COLO668 (cell line): ENCODE measurements at regions not wholly inside any gene's neighbourhood (a gene's known extent, or its start where the extent isn't known, plus 50 kb on each side); places are given as distances from the start of the nearest gene placed in this dataset.
"Not testable (repeated sequence)": the region's sequence is repeated elsewhere in the genome, so short reads cannot be mapped to it uniquely, and the experiment has no call there.

ENCODE experiments used
- DNase-seq: peaks from one replicate; lab custom pipeline; 2025; ENCODE audit not compliant: unreplicated experiment; lab: John Stamatoyannopoulos, UW

GRCh38 chr2:37757456-37757855 is 86.0 kb upstream of the CDC42EP3 start:
- not testable (repeated sequence) for DNase-seq

DNA sequence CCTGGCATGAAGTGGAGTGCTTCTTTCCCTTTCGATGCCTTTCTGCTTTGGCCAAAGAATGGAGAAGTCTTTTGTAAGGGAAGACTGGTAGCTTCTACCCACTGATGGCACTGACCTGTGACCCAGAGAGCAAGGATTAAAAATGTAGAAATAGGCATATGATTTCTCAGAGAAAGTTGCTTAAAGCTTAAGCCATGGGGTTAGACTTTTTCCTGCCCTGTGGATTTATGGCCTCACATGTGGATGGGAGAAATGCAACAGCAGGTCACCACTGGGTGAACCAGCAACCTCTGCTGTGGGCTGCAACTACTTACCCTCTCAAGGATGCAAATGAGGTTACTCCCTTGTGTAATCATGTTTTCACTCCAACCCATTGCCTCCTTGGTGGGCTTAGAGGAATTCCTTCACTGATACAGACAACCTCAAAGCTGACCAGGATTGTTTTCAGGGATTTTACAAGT is 86.7 kb upstream of the CDC42EP3 start:
- not testable (repeated sequence) for DNase-seq

DNA sequence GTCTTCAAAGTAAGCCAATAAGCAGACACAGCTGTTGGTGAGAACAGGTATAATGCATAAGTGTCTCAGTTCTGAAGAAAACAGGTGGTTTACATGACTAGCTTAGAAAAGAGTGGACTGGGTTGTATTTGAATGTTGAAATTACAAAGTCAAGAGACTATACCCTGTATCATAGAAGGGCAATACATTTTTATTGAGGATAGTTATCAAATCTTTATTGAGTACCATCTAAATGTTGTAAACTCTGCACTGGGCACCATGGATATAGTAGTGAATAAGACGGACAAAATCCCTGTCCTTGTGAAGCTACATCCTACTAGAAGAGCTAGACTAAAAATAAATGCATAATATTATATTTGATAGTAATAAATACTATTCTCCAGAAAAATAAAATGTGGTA is 88.5 kb upstream of the CDC42EP3 start:
- DNase-seq: not testable (repeated sequence)

DNA sequence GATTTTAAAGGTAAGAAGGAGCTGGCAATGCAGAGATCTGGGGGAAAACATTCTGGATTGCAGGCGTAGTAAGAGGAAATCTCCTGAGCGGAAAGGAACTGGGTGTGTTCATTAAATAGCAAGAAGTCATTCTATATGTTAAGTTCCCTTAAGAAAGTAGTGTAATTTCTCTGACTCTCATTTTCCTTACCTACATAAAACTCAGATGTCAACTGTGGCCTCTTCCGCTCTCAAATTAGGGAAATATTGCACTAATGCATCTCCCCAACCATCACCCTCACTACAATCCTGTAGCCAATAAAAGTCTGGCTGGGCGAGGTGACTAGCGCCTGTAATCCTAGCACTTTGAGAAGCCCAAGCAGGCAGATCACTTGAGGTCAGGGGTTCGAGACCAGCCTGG is 89.0 kb upstream of the CDC42EP3 start:
- no peak for DNase-seq

- DNase-seq: not testable (repeated sequence)
These were observed 90.8 kb upstream of the CDC42EP3 start for GRCh38 chr2:37762281-37762680.

DNA sequence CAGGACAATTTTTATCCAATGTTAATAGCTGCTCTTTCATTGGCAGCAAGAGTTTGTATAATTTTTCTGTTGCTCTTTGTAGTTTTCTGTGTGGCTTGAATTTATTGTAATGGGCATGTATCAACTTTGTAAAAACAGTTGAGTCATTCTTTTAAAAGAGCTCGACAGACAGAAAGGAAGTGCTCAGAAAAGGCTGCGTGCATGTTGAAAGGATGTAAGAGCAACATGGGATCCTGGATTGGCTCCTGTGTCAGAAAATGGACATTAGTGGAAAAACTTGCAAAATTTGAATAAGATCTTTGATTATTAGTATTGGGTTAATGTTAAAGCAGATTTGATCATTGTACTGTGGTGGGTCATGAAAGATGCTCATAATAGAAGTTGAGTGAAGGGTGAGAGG is 93.3 kb upstream of the CDC42EP3 start:
- no peak for DNase-seq

- DNase-seq: no peak
These were observed 94.7 kb upstream of the CDC42EP3 start for GRCh38 chr2:37766106-37766505.

DNA sequence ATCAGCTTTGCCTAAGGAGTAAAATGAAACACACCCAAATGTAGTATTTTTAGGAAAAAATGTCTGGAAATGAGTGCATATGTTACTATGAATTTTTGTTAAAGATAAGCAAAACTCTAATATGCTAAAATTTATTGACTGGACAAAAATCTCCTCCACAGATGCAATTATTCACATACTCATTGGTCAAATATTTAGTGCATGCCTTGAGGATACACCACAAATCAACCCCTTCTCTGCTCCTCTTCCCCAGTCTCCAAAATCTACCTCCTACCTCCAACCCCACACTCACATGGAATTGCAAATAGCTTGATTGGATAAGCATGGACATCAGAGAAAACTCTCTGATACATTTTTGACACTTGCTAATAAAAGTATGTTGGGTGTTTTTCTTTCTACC is 95.6 kb upstream of the CDC42EP3 start:
- DNase-seq: no peak

GRCh38 chr2:37767959-37768925 is 96.8 kb upstream of the CDC42EP3 start:
- no peak for DNase-seq

DNA sequence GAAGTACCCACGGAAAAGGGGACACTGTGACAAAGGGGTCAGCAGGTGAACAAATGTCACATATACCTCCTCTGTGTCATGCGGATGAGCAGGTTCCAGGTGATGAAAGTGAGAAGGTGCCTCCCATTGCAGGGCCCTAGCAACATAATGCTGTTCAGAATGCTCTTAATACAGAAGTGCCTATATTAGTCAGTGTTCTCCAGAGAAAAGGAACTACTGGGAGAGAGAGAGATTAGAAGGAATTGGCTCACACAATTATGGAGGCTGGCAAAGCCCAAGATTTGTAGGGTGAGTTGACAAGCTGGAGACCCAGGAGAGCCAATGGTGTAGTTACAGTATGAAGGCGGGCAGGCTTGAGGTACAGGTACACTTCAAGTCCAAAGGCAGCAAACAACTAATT is 98.1 kb upstream of the CDC42EP3 start:
- DNase-seq: peak; percentile 27

- DNase-seq: no peak
These were observed 99.4 kb upstream of the CDC42EP3 start for GRCh38 chr2:37770797-37771196.

- no peak for DNase-seq
These were observed 100.2 kb upstream of the CDC42EP3 start for GRCh38 chr2:37771600-37772088.

DNA sequence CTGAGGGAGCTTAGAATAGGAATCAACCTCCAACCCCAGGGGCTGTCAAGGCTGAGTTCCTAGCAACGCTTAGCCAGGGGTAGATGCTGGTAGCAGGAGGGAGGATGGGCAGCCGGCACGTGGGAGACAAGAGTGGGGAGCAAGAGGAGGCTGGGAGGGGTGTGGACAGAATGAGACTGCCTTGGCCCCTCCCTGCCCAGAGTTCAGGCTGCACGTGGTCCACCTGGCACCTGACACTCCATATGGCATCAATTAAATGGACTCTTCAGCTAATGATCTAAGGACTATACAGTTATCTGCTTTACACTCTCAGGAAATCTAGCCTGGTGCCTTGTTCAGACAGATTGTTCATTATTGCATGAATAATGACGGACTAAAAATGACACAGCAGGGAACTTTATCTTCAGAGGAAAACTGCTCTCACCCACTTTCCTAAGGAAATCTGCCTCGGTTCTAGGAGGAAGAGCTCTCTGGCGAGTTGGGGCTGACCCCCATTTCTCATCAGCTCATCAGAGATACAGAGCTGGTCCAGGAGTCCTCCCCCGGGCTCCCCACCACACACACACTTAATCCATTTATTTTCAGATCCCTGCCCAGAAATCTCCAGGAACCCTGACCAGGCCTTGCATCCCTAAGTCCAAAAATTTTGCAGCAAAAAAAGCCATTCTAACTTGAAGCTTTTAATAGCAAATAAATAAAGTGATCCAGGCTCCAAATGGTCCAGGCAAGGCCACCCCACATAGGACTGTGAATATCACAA is 102.1 kb upstream of the CDC42EP3 start:
- no peak for DNase-seq

DNA sequence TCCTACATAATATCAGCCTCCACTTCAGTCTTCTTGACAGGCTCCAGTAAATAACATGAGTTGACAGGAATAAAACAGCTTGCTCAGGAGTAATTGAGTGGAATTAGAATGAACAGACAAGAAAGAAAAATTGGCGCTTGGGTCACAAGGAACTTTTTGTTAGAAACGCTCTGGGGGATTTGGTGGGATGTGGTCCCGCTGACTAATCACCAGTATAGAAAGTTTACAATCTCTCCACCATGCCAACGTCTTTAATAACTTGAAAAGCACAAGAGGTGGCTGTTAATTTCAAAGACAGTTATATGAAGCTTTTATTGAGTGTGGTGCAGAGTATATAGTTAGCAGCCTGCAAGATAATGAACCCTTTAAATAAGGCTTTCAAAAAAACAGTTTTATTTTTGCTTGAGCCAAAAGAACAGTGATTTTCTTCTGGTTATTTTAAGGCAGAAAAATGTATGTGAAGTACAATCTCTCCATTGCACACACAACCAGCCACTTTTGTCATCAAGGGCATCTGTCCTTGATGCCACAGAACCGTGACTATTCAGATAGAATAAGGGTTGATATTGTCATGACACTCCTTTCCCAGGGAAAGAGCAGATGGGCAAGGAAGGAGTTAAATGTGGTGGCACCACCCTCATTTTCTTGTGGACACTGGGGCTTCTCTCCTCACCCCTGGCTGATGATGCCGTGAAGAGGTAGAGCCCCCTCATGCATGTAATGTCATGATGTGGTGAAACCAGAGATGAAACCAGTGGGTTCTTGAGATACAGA is 102.9 kb upstream of the CDC42EP3 start:
- not testable (repeated sequence) for DNase-seq

GRCh38 chr2:37774976-37775907 is 103.8 kb upstream of the CDC42EP3 start:
- DNase-seq: peak; percentile 13

- no peak for DNase-seq
These were observed 104.4 kb upstream of the CDC42EP3 start for GRCh38 chr2:37775908-37776250.

DNA sequence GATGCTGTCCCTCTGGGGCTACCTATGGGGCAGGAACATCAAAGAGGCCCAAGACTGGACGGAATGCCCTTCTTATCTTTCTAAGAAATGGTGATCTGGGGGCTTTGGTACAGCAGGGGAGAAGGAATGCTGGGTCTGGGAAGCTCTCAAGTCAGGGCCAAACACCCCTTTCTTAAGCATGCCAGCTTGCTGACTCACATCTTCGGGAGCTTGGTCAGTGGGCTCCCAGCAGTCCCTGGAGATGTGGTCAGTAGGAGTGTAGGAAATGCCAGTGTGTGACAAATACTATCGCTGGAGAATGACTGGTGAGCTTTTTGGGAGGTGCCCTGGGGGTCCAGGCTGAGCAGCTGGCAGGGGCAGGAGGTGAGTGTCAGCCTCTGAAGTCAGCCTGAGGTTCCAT is 105.0 kb upstream of the CDC42EP3 start:
- no peak for DNase-seq

GRCh38 chr2:37779139-37779538 is 107.7 kb upstream of the CDC42EP3 start:
- no peak for DNase-seq

DNA sequence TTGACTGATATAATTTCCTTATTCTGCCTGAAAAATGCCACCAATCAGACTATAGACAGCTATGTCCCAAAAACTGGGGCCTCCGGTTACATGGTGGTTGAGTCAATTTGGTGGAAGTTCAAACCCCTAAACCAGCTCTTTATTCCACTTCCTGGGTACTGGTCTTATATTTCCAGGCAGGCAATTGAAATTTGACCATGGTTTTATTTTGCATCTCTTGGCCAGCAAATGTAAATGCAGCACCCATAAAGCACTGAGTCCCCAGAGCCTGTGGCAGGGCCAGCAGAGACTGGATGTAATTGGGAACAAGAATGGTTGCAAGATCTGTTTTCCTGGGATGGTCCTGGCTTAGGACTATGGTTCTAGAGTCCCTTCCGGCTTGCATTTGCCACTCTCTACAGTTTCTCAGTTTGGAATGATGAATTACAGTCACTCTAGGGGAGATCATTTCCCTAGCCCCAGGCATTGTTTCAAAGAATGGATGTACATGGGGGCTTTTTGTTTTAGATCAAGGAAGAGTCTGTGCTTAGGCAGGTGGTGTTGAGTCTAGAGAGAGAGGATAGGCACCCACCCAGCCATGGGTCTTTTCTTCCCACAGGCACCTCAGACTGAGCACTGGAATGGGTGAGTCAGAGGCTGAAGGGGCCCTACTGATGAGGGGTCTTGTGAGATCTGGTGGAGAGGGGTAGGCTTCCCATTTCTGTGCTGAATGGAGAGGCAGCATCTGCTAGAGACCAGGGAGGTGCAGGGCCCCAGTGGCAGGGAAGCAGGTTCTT is 108.4 kb upstream of the CDC42EP3 start:
- DNase-seq: no peak
